Activated CD8-positive, alpha-beta memory T cell treated with anti-CD3 and anti-CD28 coated beads for 48 hours (primary cell): ENCODE measurements at regions not wholly inside any gene's neighbourhood (a gene's known extent, or its start where the extent isn't known, plus 50 kb on each side); places are given as distances from the start of the nearest gene placed in this dataset.

Experiments used
- DNase-seq, 3 experiments: peaks; one replicate each; pipeline ENCODE4 v3.0.0-alpha.2; 2020; ENCODE audit warnings: low read depth in 2 of 3, low spot score in 2 of 3

DNA sequence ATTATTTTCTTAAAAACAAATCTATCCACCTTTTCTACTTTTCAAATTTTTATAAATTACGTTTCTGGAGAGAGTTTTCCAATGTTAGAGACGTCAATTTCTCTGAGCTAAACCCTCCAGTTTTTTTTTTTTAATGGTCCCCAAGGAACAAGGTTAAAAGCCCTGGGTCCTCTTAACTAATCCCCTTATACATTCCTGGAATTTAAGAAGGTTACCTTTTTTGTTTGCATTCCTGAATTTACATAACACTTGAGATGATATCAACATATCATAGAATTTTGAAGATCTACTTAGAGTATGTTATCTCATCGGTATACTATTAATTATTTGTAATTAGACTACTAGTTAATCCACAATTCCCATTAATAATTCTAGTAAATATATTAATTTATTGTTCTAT, 662.2 kb upstream of the LRFN5 start:
- DNase-seq, result no peak

DNA sequence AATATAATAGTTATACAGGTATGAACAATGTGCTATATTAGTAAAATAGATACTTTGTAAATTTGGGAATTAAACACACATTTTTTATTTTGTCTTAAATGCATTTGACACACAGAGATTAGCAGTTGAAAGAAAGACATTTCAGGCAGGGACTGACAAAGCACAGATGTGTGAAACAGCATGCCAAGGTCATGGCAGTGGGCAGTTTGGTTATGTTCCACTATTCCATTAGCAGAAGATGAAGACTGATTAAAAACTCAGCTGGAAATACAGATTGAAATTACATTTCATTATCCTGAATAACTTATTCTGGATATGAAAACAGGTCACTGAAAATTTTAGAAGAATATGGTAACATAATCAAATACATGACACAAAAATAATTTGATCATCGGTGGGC, 669.8 kb upstream of the LRFN5 start:
- DNase-seq, result no peak

DNA sequence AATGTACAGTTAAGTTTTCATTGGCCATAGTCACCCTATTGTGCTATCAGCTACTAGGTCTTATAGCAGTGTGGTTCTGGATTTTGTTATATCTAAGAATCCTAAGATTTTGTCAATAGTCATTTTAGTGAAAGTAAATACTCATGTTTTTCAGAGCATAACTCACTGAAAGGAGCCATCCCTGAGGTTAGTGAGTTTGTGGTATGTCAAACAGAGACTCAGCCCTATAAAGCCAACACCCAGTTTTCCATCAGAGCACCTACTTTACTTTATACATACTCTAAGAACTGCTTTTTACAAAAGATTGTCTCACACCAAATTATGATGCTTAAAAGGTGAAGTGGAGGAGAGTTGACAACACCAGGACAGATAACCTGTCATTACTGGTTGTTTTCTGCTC, 686.3 kb upstream of the LRFN5 start:
- DNase-seq, result no peak

DNA sequence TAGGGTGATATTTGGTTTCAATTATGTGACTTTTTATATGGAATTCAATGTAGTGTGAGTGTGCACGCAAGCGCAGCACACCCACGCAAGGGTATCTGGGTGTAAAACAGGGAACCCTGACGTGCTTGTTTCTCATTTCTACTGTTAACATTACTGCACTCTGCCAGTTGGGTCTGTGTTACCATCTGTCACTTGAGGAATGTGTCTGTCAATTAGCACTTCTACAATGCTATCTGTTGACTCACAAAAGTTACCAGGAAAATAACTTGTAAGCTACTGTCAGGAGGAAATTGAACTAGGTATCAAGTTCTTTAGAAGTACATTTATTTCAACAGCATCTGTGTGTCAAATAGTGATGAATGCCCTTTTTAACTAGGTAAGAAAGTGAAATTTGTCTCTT, 695.5 kb upstream of the LRFN5 start:
- DNase-seq, result no peak

DNA sequence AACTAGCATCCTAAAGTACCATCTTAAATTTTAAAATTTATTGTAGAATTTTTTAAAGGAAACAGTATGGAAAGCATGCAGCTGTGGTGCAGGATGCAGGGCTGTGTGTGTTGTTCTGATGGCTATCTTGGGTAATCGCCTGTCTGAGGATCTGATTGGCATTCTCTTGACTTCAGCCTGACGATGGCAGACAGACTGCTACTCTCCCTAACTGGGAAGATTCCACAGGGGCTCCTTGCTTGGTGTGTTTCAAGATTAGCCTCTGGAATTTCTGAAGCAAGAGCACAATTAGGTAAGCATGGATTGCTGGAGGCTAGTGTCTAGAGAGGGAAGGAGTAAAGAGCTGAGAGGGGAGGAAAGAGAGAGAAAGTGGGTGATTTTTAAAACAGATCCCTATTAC, 696.8 kb upstream of the LRFN5 start:
- no peak for DNase-seq

DNA sequence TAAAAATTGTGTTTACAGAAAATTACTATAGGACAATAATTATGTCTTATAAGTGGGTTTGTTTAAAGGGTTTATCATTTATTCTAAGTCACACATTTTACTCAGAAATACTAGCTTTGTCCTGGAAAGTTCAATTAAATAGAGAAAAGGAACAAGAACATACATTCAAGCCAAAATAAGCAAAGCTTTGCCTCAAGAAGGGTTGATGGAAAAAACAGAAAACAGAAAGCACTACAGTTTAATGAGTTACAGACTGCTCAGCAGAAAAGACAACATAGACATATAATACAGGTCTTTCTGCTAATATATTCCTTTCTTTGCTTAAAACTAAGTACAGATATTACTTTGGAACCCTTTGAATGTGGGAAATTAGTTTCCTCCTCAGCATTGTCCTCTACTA, 703.0 kb upstream of the LRFN5 start:
- no peak for DNase-seq

DNA sequence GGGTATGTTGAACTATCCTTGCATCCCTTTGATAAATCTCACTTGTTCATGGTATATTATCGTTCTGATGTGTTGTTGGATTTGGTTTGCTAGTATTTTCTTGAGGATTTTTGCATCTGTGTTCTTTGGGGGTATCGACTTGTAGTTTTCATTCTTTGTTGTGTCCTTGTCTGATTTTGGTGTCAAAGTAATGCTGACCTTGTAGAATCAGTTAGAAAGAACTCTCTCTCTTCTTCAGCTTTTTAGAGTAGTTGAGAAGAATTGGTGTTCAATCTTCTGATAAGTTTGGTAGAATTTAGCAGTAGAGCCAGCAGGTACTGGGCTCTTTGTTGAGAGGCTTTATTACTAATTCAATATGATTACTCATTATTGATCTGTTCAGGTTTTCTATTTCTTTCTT, 707.2 kb upstream of the LRFN5 start:
- no peak for DNase-seq

DNA sequence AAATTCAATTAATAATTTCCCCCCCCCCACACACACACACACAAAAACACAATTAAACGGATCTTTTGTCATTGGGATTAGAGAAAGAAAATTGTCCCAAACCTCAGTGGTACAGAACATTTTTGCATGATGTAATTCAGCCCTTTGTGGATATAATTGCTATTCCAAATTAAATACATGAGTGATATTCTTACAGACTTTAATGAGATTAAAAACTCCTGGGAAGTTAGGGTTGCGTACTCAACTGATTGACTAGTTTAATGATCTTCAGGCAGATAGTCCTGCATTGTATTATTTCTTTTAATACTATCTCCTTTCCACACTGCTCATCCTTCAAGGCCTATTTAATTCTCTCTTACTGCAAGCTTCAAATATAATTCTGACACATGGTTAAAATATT, 711.8 kb upstream of the LRFN5 start:
- no peak for DNase-seq

DNA sequence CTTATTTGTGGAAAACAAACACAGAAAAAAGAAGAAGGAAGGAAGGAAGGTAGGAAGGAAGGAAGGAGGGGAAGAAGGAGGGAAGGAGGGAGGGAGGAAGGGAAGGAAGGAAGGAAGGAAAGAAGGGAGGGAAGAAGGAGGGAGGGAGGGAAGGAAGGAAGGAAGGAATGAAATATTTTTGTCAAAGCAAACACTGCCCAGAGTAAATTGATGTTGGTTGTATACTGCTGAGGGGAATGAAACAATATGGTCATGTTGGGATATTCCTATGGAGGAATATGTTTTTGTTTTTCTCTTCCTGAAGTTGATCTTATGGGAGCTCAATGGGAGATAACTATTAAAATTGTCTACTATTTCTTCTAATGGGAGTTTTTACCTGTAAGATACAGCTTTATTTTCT, 717.5 kb upstream of the LRFN5 start:
- DNase-seq, result no peak

DNA sequence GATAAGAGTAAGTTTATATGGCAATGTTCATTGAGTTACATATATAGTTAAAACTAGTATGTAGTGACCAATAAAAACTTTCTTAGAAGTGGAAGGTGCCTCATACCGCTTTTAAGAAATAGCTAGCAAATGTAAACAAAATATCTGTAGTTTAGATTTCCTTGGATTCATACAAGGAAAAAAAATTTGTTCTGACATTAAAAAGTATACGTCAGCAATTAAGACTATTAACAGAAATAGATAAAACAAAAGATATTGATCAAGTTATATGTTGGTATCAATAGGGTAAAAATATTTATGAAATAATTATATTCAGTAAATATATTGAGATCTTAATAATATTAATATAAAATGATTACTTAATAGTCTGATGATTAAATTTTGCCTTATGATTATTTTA, 718.8 kb upstream of the LRFN5 start:
- no peak for DNase-seq

DNA sequence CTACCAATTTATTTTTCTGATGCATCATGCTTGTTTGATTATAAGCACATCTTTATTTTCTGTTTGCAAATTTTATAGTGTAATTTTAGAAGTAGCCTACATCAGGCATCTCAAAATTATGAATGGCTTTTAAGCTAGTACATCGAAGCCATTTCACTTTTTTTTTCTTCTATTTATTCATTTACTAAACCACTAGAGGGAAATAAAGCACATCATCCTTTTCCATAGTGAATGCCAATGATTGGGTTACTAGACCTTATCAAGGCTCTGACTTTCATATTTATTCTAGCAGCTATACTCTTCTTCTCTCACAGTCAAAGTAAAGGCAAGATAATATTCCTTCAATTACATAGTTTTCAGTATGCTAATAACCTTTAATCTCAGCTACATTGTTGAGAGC, 736.4 kb upstream of the LRFN5 start:
- DNase-seq, result no peak

DNA sequence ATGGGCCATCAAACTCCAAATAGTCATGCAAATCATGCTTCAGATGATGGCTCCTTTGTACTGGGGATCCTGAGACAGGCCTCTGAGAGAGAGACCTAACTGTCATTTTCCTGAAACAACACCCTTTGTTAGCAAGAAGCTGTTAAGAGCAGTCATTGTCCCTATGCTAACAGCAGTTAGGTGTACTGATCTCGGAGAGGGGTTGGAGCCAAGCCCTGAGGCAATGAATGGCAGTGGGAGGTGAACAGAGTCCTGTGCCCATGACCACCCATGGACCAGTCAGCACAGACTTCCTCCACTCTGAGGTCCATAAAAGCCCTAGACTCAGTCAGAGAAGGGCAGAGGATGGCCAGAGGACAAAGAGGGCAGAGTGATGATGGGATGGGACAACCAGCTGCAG, 747.6 kb upstream of the LRFN5 start:
- DNase-seq, result no peak

DNA sequence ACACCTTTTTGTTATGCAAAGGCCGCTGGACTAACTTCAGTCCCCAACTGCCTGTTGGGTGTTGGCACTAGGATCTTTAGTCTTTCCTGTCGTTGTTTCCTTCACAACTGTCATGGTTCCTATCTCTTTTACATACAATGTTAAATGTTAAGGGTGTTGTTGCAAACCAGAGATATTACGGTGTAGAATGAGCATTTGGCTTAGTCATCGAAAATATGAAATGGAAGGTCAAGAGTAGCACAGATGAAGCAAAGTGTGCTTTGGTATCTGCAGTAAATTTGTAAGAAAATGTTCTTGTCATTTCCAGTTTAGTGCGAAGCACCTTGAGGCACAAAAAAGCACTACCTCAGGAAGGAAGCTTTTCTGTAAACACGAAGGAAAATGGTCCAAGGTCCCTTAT, 751.3 kb upstream of the LRFN5 start:
- DNase-seq, result no peak

DNA sequence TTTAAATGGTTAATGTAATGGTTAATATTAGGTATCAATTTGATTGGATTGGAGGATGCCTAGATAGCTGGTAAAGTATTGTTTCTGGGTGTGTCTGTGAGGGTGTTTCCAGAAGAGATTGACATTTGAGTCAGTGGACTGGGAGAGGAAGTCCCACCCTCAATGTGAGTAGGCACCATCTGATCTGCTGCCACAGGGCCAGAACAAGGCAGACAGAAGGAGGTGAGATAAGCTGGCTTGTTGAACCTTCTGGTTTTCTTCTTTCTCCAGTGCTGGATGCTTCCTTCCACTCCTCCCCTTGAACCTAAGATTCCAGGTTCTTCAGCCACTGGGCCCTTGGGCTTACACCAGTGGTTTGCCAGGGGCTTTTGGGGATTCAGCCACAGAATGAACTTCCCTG, 756.5 kb upstream of the LRFN5 start:
- no peak for DNase-seq

DNA sequence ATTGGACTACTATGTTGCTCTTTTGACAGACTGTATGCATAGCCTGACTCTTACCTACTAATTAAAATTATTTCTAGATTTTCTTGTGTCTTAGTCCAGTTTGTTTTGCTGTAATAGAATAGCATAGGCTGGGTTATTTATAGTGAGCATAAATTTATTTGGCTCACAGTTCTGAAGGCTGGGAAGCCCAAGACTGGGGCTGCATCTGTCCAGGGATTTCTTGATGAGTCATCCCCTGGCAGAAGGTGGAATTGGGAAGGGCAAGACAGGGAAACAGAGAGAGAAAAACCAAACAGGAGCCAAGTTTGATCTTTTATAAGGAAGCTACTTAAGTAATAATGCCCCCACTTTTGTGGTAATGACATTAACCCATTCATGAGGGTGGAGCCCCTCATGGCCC, 759.2 kb upstream of the LRFN5 start:
- DNase-seq, result no peak

DNA sequence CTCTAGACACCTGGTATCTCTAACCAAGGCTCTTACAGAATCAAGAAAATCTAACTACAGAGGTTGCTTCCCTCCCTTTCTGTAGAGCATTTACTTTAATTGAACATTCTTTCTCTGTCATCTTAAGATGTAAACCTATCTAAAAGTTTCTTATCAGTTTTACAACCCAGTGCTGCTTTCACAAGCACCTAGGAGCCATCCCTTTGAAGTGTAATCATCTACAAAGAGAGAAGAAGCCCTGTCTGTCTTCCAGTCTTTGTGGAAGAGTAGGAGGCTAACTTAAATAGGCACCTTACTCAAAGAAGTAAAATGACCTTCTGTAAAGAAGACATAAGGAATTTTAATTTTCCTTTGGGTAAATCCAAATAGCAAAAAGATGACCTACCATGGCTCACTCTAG, 763.9 kb upstream of the LRFN5 start:
- DNase-seq, result no peak

DNA sequence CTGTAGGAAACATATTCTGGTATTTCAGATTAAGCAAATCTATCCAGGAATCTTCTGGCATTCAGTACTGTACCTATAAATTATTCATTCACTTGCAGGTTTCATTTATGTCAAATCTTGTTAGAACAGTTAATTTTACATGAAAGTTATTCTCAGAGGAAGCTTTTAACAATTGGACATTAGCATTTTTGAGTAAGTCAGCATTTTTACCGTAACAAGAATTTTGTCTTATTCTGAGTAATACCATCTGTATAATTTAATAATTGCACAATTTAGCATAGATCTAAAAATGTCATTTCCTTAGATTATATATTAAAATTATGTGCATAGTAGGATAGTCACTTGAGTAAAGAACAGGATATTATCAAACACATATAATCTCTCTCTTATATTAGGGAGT, 764.8 kb upstream of the LRFN5 start:
- DNase-seq, result no peak

DNA sequence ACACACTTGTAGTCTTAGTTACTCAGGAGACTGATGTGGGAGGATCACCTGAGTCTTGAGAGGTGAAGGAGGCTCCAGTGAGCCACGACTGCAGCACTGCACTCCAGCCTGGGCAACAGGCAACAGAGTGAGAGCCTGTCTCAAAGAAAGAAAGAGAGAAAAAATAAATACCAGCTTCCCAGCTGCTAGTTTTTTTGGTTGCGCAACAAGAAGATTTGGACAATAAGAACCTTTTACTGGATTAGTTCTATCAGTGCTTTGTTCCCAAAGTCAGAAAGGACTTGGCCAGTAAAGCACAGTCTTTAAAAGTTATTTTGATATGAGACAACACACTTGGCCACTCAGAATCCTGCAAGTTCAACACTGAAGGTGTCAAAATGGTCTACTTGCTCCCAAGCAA, 768.1 kb upstream of the LRFN5 start:
- DNase-seq, result no peak

DNA sequence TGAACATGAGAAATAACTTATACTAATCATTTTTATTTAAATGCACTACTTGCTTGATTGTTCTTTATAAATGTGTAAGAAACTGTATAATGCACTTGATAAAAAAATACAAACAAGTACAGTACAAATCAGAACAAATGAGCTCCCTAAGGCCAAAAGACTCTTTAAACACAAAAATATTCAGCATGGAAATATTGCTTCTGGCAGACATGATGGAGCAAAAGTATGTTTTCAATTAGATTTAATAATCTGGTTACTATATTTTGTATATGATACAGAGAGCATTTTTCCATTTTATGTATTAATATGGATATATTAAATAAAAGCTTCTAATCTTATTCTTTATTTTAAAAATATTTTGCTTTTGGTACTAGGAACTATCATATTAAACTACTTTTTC, 800.2 kb upstream of the LRFN5 start:
- DNase-seq, result no peak

DNA sequence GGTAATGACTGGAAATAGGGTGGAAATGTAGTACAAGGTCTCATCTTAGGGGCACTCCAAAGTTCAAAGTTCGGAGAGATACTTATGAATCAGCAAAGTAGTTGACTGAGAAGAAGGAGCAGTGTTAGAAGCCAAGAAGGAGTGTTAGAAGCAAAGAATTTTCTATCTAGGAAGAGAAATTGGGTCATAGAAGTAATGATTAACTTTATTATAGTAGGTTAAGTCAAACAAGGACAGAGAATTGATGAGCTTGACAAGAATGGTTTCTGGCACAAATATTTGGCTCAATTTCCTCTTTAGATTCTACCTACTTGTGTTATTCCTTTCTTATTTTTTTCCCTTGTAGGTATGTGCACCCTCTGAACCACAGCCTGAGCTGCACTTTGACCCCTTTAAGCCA, 810.5 kb upstream of the LRFN5 start:
- no peak for DNase-seq

DNA sequence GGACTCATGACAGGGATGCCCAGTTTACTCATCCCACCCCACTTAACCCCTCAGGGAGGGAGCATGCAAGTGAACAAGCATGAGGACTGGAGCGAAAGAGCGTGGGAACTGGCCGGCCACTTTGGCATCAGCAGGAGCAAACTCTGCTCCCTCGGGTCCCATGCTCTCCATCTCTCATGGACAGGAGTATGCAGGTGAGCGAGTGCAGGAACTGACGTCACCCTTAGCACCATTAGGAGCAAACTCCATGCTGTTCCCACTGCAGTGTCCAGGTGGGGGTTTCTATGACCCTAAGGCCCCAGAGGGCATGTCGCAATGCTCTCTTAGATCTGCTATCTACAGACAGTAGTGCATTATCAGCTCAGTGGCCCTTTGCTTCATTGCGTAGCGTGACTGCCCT, 821.8 kb upstream of the LRFN5 start:
- DNase-seq, result no peak

DNA sequence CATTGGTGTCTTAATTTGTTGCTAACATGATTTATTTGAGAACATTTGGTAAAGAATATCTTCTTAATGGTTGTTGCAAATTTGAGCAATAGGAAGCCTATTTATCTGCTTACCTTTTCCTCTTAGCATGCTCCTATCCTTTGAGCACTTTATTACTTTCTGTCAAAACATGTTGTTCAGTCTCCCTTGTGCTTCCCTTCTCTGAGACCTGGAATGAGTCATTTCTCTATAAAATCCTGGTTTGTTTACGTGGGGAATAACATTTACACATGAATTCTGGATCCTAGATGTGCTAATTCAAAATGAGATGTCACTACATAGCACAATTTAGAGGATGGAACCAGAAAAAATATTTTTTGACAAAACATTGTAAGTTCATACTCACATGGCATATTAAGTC, 844.0 kb upstream of the LRFN5 start:
- DNase-seq, result no peak

DNA sequence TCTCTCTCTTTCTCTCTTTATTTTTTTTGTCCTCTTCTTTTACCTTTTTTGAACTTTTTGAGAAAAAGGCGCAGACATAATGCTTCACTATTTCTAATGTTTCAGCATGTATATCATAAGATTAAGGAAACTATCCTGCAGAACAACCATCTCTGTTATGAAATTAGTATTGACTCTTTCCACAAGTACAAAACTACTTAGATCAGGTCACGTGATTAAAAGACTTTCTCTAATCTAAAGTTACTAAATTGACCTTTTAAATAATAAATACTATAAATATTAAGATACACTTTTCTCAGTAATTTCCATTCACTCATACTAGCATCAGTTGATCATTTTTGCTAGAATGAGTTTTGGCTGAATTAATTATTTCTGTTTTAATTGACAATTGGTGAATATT, 844.5 kb upstream of the LRFN5 start:
- no peak for DNase-seq

DNA sequence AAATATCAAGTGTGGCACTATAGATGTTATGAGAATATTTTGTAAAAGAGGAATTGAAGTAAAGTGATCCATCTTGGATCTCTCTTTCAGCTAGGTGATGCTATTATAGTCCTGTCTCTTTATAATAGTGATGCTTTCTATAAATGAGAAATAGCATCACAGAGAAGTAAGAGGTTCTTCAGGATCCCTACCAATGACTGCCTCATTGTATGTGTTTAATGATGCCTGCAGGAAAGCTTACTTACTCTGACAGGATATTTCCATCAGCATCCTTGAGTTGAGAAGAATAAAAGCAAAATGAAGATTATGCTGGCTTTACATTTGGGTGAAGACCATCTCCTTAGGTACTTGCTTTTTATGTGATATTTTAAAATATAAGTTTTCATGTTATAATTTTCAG, 846.0 kb upstream of the LRFN5 start:
- no peak for DNase-seq

DNA sequence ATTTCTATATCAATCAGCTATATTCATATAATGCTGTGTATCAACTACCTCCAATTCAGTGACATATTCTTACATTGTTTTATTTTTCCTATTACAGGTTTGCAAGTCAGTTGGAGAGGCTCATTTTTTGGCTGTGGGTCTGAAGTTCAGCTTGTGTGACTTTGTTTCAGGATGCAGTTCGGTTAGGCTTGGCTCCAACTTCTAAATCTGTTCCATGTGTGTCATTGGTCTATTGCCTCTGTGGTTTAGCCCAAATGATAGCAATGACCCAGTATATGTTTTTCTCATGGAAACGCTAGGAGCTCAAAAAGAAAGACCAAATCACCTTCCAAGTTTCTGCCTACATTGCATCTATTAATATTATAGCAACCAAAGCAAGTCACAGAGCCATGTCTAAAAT, 848.6 kb upstream of the LRFN5 start:
- no peak for DNase-seq
